GM19099 (cell line): ENCODE measurements at regions not wholly inside any gene's neighbourhood (a gene's known extent, or its start where the extent isn't known, plus 50 kb on each side); places are given as distances from the start of the nearest gene placed in this dataset.

Experiments used
- POLR2A ChIP-seq: IDR thresholded peaks from 3 replicates; pipeline ENCODE4 v1.6.1; 2011; ENCODE audit warnings: low read depth; ENCODE audit not compliant: insufficient read length; ENCODE audit errors: extremely low read depth

GRCh38 chr2:40723194-40723593 lies 271.3 kb upstream of the SLC8A1 start:
- no peak for TF ChIP-seq POLR2A

DNA sequence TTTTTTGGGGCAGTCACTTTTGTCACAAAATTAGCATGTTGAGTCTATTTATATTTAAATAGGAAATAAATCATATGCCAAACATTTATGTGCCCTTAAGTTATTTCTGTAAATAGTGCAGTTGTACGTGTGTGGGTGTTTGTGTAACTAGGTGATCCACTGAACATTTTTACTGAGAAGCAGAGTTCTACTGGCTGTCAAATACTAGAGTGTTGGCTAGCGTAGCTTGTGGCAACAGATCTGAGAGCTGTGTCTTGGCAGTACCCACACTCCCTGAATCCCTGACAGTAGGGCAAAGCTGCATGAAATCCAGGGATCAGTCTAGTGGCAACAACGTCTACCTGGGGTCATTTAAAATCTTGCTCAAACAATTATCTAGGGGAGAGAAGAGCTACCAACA lies 273.1 kb upstream of the SLC8A1 start:
- no peak for TF ChIP-seq POLR2A

DNA sequence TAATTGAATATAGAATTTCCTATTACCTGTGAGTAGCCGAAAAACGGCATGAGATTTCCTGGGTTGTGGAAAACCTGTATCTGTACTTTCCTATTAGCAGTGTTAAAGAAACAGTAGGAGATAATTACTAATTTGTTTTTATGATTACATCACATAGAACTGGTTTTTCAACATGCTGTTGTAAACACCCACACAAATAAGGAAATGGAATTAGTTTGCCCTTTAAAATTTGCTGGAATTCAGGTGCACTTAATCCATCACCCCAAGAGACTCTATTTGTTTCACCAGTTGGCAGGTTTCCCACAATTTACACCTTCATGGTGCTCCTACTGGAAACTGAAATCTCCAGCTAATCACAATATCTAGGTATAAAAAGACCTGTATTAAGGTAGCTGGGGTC lies 274.1 kb upstream of the SLC8A1 start:
- no peak for TF ChIP-seq POLR2A

GRCh38 chr2:40734797-40735196 lies 282.9 kb upstream of the SLC8A1 start:
- TF ChIP-seq POLR2A: no peak

DNA sequence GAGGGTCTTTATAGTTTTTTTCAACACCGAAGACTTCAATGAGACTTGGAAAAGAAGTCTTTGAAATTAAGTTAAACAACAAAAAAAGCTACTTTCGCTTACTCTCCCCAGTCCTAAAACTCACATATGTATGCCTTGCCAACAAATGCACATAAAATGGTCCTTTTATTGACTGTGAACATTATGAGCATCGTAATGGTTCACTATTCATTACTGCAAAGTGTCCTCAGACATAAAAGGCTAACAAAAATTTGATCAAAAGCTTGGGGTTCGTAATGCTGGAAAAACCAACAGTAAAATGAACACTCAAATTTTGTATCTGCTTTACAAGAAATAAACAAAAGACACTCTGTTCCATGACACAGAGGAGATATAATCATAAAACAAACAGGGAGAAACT lies 285.3 kb upstream of the SLC8A1 start:
- no peak for TF ChIP-seq POLR2A

GRCh38 chr2:40740419-40740818 lies 288.5 kb upstream of the SLC8A1 start:
- TF ChIP-seq POLR2A: no peak

GRCh38 chr2:40741532-40741931 lies 289.6 kb upstream of the SLC8A1 start:
- no peak for TF ChIP-seq POLR2A

- no peak for TF ChIP-seq POLR2A
Observed at GRCh38 chr2:40746191-40746590, 294.3 kb upstream of the SLC8A1 start.

GRCh38 chr2:40751981-40752380 lies 300.1 kb upstream of the SLC8A1 start:
- no peak for TF ChIP-seq POLR2A

DNA sequence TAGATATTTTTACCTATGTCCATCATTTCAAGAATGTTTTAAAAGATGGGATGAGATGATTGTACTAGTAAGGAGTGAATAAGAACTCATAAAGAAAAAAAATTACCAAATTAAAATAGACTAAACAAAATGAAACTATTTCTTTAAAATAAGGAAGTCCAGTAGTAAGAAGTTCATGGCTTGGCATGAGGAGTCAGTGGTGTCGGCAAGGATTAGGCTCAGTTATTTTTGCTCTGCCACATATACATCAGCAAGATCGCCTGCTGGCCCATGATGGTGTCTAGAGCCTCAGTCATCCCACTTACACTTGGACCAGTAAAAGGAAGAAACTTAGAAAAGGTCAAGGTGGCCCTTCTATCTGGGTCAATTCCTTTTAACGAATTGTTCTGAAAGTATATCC lies 300.9 kb upstream of the SLC8A1 start:
- no peak for TF ChIP-seq POLR2A

GRCh38 chr2:40754912-40755311 lies 303.0 kb upstream of the SLC8A1 start:
- TF ChIP-seq POLR2A: no peak

- no peak for TF ChIP-seq POLR2A
Observed at GRCh38 chr2:40758401-40759155, 306.7 kb upstream of the SLC8A1 start.

DNA sequence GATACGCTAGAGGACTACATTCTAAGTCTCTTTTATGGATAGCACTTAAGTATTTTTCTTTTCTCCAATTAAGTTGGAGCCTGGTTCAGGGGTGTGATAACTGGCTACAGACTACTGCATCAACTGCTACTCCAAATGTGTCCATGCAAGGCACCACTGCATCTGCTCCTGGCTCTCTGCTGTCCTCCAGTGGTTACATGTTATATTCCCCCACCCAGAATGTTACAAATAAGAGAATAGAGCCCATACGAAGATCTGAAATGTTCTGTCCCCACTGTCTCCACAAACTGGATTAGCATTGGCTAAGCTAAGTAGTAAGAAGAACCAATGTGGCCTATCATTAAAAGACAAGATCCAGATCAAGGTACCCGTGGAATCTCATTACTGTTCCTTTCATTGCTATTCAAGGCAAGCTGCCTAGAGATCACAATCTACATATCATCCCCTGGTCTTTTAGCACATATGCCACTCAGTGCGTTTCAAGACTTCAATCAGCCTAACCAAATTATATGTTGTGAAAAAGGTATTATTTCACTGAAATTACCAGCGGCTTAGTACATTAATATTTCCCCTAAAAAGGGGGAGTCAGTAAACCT lies 308.3 kb upstream of the SLC8A1 start:
- TF ChIP-seq POLR2A: no peak

DNA sequence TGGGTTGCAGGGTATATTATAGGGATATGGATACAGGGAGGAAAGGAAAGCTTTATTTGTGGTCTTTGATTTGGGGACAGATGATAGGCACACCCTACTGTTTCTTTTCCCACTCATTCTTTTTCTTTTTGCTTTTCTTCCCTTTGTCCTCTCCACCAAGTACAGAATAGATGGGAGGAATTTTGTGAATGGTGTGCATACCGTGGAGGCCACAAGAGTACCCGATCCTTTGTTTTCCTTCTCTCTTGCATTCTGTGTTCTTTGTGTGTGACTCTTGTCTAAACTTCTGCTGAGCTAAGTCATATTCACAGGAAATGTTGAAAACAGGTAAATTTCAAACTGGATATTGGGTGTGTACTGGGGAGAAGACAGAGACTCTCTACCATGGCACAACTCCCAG lies 321.4 kb upstream of the SLC8A1 start:
- no peak for TF ChIP-seq POLR2A

DNA sequence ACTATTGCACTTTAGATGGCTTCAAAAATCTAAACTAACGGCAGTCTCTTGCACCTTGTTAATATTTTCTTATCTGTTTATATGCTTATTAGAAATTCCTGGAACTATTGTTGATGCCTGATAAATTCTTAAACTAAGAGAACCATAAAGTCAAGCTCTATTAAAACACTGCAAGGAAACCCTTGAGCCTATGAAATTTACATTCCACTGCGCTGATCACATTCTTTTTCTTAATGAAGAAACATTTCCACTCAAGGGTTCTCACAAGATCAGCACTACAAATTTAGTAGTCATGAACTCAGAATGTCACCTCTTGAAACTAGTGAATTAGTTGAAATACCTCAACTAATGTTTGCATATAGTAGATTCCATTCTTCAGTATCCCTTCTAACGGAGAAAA lies 331.8 kb upstream of the SLC8A1 start:
- no peak for TF ChIP-seq POLR2A

DNA sequence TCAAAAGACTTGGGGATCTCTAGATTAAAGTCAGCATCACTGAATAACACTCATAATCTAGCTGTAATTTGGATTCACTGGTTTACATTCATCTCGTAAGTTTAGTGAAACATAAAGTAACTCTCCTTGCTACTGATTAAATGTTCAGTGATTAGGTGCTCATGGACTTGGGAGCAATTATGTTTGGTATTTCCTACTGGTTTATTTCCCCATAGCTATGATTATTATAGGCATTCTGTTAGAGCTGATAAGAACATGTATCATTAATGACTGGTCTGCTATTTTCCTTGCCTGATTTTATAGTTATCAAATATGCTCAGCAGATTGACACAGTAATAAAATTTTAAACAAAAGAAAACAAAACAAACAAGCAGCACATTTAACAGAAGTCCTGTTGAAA lies 334.7 kb upstream of the SLC8A1 start:
- TF ChIP-seq POLR2A: no peak

DNA sequence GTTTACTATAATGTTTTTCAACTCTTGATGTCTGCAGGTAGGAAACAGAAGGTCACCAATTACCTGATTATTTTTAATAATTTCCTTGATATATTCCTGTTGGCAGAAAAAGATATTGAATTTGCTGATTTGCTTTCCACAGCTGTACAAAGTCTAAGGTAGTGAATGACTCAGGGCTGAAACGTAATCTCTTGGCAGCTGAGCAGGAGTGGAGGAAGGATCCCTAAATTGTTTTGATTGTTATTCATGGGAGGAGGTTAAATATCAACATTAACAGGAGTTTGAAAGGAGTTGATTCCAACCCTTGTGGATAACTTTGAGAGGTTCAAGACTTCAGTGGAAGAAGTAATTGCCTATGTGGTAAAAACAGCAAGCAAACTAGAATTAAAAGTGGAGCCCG lies 345.2 kb upstream of the SLC8A1 start:
- no peak for TF ChIP-seq POLR2A
